IMR-90 (cell line): ENCODE measurements at regions not wholly inside any gene's neighbourhood (a gene's known extent, or its start where the extent isn't known, plus 50 kb on each side); places are given as distances from the start of the nearest gene placed in this dataset.

Experiments
- ATAC-seq: fragments of 200-7000 bp; cut with Tn5 transposase; 2 replicates; pipeline ENCODE4 v1.9.1; 2020; ENCODE audit warnings: low read depth, mild to moderate bottlenecking, moderate library complexity
- BruUV-seq: library from RNA; stranded (reverse); fragments of 400-500 nt; replicated peaks from 2 replicates; lab custom pipeline; 2021; lab: Mats Ljungman, UMichigan
- CTCF ChIA-PET: fragments of 300-600 bp; formaldehyde crosslinking; extraction: SDS; loops from one replicate; lab custom pipeline; 2021; ENCODE audit warnings: antibody characterized with exemption; lab: Yijun Ruan, JAX
- POLR2A ChIA-PET: fragments of 300-600 bp; sonication (Branson Sonifier 250); formaldehyde crosslinking; loops from one replicate; lab custom pipeline; 2022; ENCODE audit warnings: antibody characterized with exemption; ENCODE audit not compliant: unreplicated experiment; lab: Charles Lee
- DNase-seq: peaks from one replicate; pipeline ENCODE4 v3.0.0; 2013
- H2AFZ ChIP-seq: replicated peaks from 2 replicates; pipeline ENCODE3; 2013; ENCODE audit warnings: low read length, mild to moderate bottlenecking; ENCODE audit not compliant: poor library complexity
- H2AK5ac ChIP-seq: 2 replicates; pipeline ENCODE4 v1.6.1; 2013; ENCODE audit warnings: low read depth, low read length, inconsistent platforms
- H2AK9ac ChIP-seq: replicated peaks from 2 replicates; pipeline ENCODE3; 2013; ENCODE audit warnings: mild to moderate bottlenecking, low read depth, low read length, moderate library complexity; ENCODE audit not compliant: poor library complexity
- H2BK120ac ChIP-seq: 2 replicates; pipeline ENCODE4 v1.6.1; 2013; ENCODE audit warnings: low read depth, low read length, inconsistent platforms
- H2BK15ac ChIP-seq: 3 replicates; pipeline ENCODE4 v1.6.1; 2013; ENCODE audit warnings: low read depth, low read length, inconsistent platforms
- H2BK20ac ChIP-seq: 2 replicates; pipeline ENCODE4 v1.6.1; 2013; ENCODE audit warnings: low read depth, mild to moderate bottlenecking, inconsistent platforms, low read length, moderate library complexity
- H2BK5ac ChIP-seq: 2 replicates; pipeline ENCODE4 v1.6.1; 2013; ENCODE audit warnings: mild to moderate bottlenecking, low read depth, low read length, inconsistent platforms; ENCODE audit not compliant: poor library complexity, severe bottlenecking
- H3K14ac ChIP-seq: replicated peaks from 2 replicates; pipeline ENCODE4 v1.6.1; 2013; ENCODE audit warnings: low read depth, low read length, inconsistent platforms
- H3K18ac ChIP-seq: 2 replicates; pipeline ENCODE4 v1.6.1; 2013; ENCODE audit warnings: low read depth, low read length, control low read depth
- H3K23ac ChIP-seq: 2 replicates; pipeline ENCODE4 v1.6.1; 2013; ENCODE audit warnings: low read depth, low read length, inconsistent platforms
- H3K27ac ChIP-seq: 2 replicates; pipeline ENCODE4 v1.5.1; 2013; ENCODE audit warnings: mild to moderate bottlenecking, control low read depth, low read length; ENCODE audit not compliant: insufficient read depth
- H3K27me3 ChIP-seq: 2 replicates; pipeline ENCODE4 v1.6.1; 2013; ENCODE audit warnings: low read length; ENCODE audit not compliant: control insufficient read depth, insufficient read depth
- H3K36me3 ChIP-seq: 2 replicates; pipeline ENCODE4 v1.6.1; 2013; ENCODE audit warnings: low read length, mixed read lengths; ENCODE audit not compliant: control insufficient read depth, insufficient read depth
- H3K4ac ChIP-seq: 2 replicates; pipeline ENCODE4 v1.6.1; 2013; ENCODE audit warnings: low read depth, low read length, inconsistent platforms
- H3K4me1 ChIP-seq: 2 replicates; pipeline ENCODE4 v1.6.1; 2013; ENCODE audit warnings: low read length, mixed read lengths; ENCODE audit not compliant: control insufficient read depth, insufficient read depth
- H3K4me2 ChIP-seq: 2 replicates; pipeline ENCODE4 v1.6.1; 2013; ENCODE audit warnings: low read depth, mild to moderate bottlenecking, control low read depth, low read length, moderate library complexity
- H3K4me3 ChIP-seq: 2 replicates; pipeline ENCODE4 v1.5.1; 2013; ENCODE audit warnings: low read depth, mild to moderate bottlenecking, control low read depth, low read length, moderate library complexity; ENCODE audit not compliant: insufficient read depth
- H3K56ac ChIP-seq: 2 replicates; pipeline ENCODE4 v1.6.1; 2013; ENCODE audit warnings: low read length, inconsistent platforms; ENCODE audit not compliant: insufficient read depth; ENCODE audit errors: extremely low read depth
- H3K79me1 ChIP-seq, 2 experiments: 2 replicates each; pipeline ENCODE4 v1.6.1; 2013; ENCODE audit warnings: low read length in 2 of 2, inconsistent platforms in 1 of 2, low read depth in 1 of 2
- H3K9ac ChIP-seq: 2 replicates; pipeline ENCODE4 v1.6.1; 2013; ENCODE audit warnings: low read depth, low read length, control low read depth
- H3K9me1 ChIP-seq: 2 replicates; pipeline ENCODE4 v1.6.1; 2013; ENCODE audit warnings: low read length, inconsistent platforms; ENCODE audit not compliant: insufficient read depth
- H3K9me3 ChIP-seq: 2 replicates; pipeline ENCODE4 v1.6.1; 2013; ENCODE audit warnings: low read length; ENCODE audit not compliant: control insufficient read depth, insufficient read depth
- H4K20me1 ChIP-seq: 2 replicates; pipeline ENCODE4 v1.6.1; 2013; ENCODE audit warnings: low read length, inconsistent platforms; ENCODE audit not compliant: insufficient read depth
- H4K5ac ChIP-seq: 2 replicates; pipeline ENCODE4 v1.6.1; 2013; ENCODE audit warnings: mild to moderate bottlenecking, low read depth, low read length, control low read depth
- H4K8ac ChIP-seq, 2 experiments: 2 replicates each; pipeline ENCODE4 v1.6.1; 2013; ENCODE audit warnings: low read depth in 2 of 2, low read length in 2 of 2, control low read depth in 1 of 2, inconsistent platforms in 1 of 2
- H4K91ac ChIP-seq: 2 replicates; pipeline ENCODE4 v1.6.1; 2013; ENCODE audit warnings: low read depth, low read length, inconsistent platforms; ENCODE audit not compliant: insufficient read depth
- BHLHE40 ChIP-seq: fragments of 150-350 bp; IDR thresholded peaks from 2 replicates; pipeline ENCODE4 v1.6.1; 2016; ENCODE audit warnings: mild to moderate bottlenecking, low read depth, low read length
- CEBPB ChIP-seq: IDR thresholded peaks from 2 replicates; pipeline ENCODE4 v1.6.1; 2012; ENCODE audit warnings: low read depth, low read length, improper control_type of control experiment
- ELK1 ChIP-seq: fragments of 150-350 bp; IDR thresholded peaks from 2 replicates; pipeline ENCODE4 v1.6.1; 2016; ENCODE audit warnings: low read depth, mild to moderate bottlenecking, low read length, moderate library complexity, borderline replicate concordance
- MAFK ChIP-seq: IDR thresholded peaks from 2 replicates; pipeline ENCODE4 v1.6.1; 2012; ENCODE audit warnings: low read depth, low read length, improper control_type of control experiment
- MAZ ChIP-seq: IDR thresholded peaks from 2 replicates; pipeline ENCODE4 v1.6.1; 2012; ENCODE audit warnings: low read depth, mild to moderate bottlenecking, low read length, improper control_type of control experiment, moderate library complexity, borderline replicate concordance
- MXI1 ChIP-seq: IDR thresholded peaks from 2 replicates; pipeline ENCODE4 v1.6.1; 2012; ENCODE audit warnings: low read depth, mild to moderate bottlenecking, low read length, moderate library complexity, borderline replicate concordance
- POLR2A ChIP-seq: IDR thresholded peaks from 2 replicates; pipeline ENCODE4 v1.6.1; 2012; ENCODE audit warnings: mild to moderate bottlenecking, low read depth, low read length
- RCOR1 ChIP-seq: IDR thresholded peaks from 2 replicates; pipeline ENCODE4 v1.6.1; 2012; ENCODE audit warnings: mild to moderate bottlenecking, low read length, improper control_type of control experiment; ENCODE audit not compliant: insufficient replicate concordance
- RFX5 ChIP-seq: IDR thresholded peaks from 2 replicates; pipeline ENCODE4 v1.8.0; 2012; ENCODE audit warnings: low read depth, mild to moderate bottlenecking, low read length, moderate library complexity
- SMC3 ChIP-seq: fragments of 150-350 bp; IDR thresholded peaks from 2 replicates; pipeline ENCODE4 v1.6.1; 2016; ENCODE audit warnings: low read depth, mild to moderate bottlenecking, antibody characterized with exemption, low read length, moderate library complexity
- USF2 ChIP-seq: fragments of 150-350 bp; IDR thresholded peaks from 2 replicates; pipeline ENCODE4 v1.6.1; 2017; ENCODE audit warnings: mild to moderate bottlenecking, antibody characterized with exemption, low read length, low read depth
- WGBS, 2 experiments: methylation state at CpG; one replicate each; pipeline versions ENCODE4 v1.1.5 to v1.1.7; 2013; ENCODE audit warnings: missing lambda C conversion rate in 2 of 2; ENCODE audit not compliant: insufficient read length in 1 of 2; ENCODE audit errors: extremely low coverage in 2 of 2; 5-methylcytosine and 5-hydroxymethylcytosine counted together
- dilution Hi-C: fragments of 300-500 bp; cut with HindIII; formaldehyde crosslinking; loops from one replicate; pipeline ENCODE4 v1.14.3; 2018; ENCODE audit warnings: low sequenced_read_pairs; ENCODE audit not compliant: unreplicated experiment
- in situ Hi-C: fragments of 300-500 bp; cut with MboI; formaldehyde crosslinking; loops from 3 replicates; pipeline ENCODE4 v1.14.3; 2019; ENCODE audit warnings: low sequenced_read_pairs, inconsistent platforms, mixed read lengths
- intact Hi-C: fragments of 100-400 bp; cut with micrococcal nuclease; formaldehyde crosslinking; loops from 2 replicates; pipeline ENCODE4 v1.10.0; 2022

- intact Hi-C loops: no loop called here
- peak; percentile 96 for ATAC-seq
- CTCF ChIA-PET: no interaction called here
Measured at GRCh38 chr1:87560601-87561360, 232.1 kb downstream of the LMO4 start.

More at GRCh38 chr1:87560601-87561360, 232.1 kb downstream of the LMO4 start:
- Histone ChIP-seq H3K4me1 (peaks cover 5% of the 10 kb centered on the region), H2BK120ac (peak overlapping the region; percentile 12; the same call in 1 of the 2 replicates), H4K5ac (peak overlapping the region; percentile 57; the same call in 1 of the 2 replicates), H3K56ac (no peak overlapping the region), H2AK9ac (no peak overlapping the region), H3K9ac (no peak overlapping the region), H3K4me2 (peak overlapping the region; percentile 42), H4K20me1 (no peaks in the 10 kb centered on the region), H3K4me3 (no peak overlapping the region), H2BK5ac (peak overlapping the region; percentile 48), H4K8ac (peak overlapping the region; percentile 15 to 37; a peak in 2 of 4 replicates), H3K18ac (peak overlapping the region; percentile 81), H2AK5ac (no peak overlapping the region), H3K27me3 (no peaks in the 10 kb centered on the region), H3K14ac (no peak overlapping the region), H3K4ac (0 out of 2 replicates have a peak overlapping the region, but pooled peaks have one; percentile 25), H4K91ac (peak overlapping the region; percentile 28; the same call in 1 of the 2 replicates), H3K79me1 (no peaks in the 10 kb centered on the region), H2AFZ (no peak overlapping the region), H3K9me3 (no peaks in the 10 kb centered on the region), H3K36me3 (no peaks in the 10 kb centered on the region), H3K9me1 (no peaks in the 10 kb centered on the region), H2BK15ac (peak overlapping the region; percentile 43; the same call in 1 of the 3 replicates), H2BK20ac (peak overlapping the region; percentile 26; the same call in 1 of the 2 replicates), H3K23ac (no peak overlapping the region), H3K27ac (peak overlapping the region; percentile 89)
- no TSS peak for BruUV-seq
- dilution Hi-C loops: no loop called here
- in situ Hi-C loops: no loop called here
- WGBS, 2 experiments: 100% methylated on average over 1 of the region's 3 CpGs; no CpG with 5 or more reads in 1 of the 2 experiments
- peak; percentile 75 for DNase-seq
- no peak for TF ChIP-seq BHLHE40
- no peak for TF ChIP-seq POLR2A
- TF ChIP-seq RCOR1: no peak
- TF ChIP-seq CEBPB: no peak
- no peak for TF ChIP-seq USF2
- no peak for TF ChIP-seq ELK1
- no peak for TF ChIP-seq RFX5
- no peak for TF ChIP-seq MXI1
- no peak for TF ChIP-seq MAZ
- TF ChIP-seq MAFK: no peak
- TF ChIP-seq SMC3: no peak
- POLR2A ChIA-PET: interaction anchor here (0.5 kb wide), 1 partner anchor 232 kb away, joined by 3 read pairs; no protein-coding TSS in a partner anchor
